ENCODE measurements at regions not wholly inside any gene's neighbourhood (a gene's known extent, or its start where the extent isn't known, plus 50 kb on each side); places are given as distances from the start of the nearest gene placed in this dataset.

- no peaks in the 10 kb centered on the region for H3K9me3 ChIP-seq (replicated peaks)
- no peak overlapping the region for H3K4me3 ChIP-seq
- DNase-seq = no peak
- H3K36me3 ChIP-seq = no peaks in the 10 kb centered on the region
- H3K27ac ChIP-seq = no peak overlapping the region
- no peaks in the 10 kb centered on the region for H3K27me3 ChIP-seq
- peaks cover 30% of the 10 kb centered on the region for H3K4me1 ChIP-seq
These were observed 294.8 kb upstream of the STXBP5 start for GRCh38 chr6:146909376-146909775.

- H3K4me3 ChIP-seq = no peak overlapping the region
- peaks cover 28% of the 10 kb centered on the region for H3K4me1 ChIP-seq
- H3K27ac ChIP-seq = no peak overlapping the region
- H3K27me3 ChIP-seq = no peaks in the 10 kb centered on the region
- H3K9me3 ChIP-seq (replicated peaks) = no peaks in the 10 kb centered on the region
- H3K36me3 ChIP-seq = no peaks in the 10 kb centered on the region
- no peak for DNase-seq
These were observed 294.3 kb upstream of the STXBP5 start for GRCh38 chr6:146909886-146910285.

GRCh38 chr6:146910611-146911010 lies 293.6 kb upstream of the STXBP5 start:
- Histone ChIP-seq H3K27me3 (no peaks in the 10 kb centered on the region), H3K27ac (no peak overlapping the region), H3K4me3 (no peak overlapping the region), H3K9me3 (replicated peaks) (no peaks in the 10 kb centered on the region), H3K4me1 (peaks cover 25% of the 10 kb centered on the region), H3K36me3 (no peaks in the 10 kb centered on the region)
- DNase-seq = no peak

- Histone ChIP-seq H3K36me3 (no peaks in the 10 kb centered on the region), H3K4me3 (no peak overlapping the region), H3K27me3 (no peaks in the 10 kb centered on the region), H3K4me1 (peaks cover 26% of the 10 kb centered on the region), H3K27ac (no peak overlapping the region), H3K9me3 (replicated peaks) (no peaks in the 10 kb centered on the region)
- no peak for DNase-seq
These were observed 292.5 kb upstream of the STXBP5 start for GRCh38 chr6:146911635-146912215.

GRCh38 chr6:146912730-146913685 lies 291.2 kb upstream of the STXBP5 start:
- Histone ChIP-seq H3K36me3 (no peaks in the 10 kb centered on the region), H3K4me3 (peak overlapping the region; percentile 12; the same call in 1 of the 2 replicates), H3K27me3 (no peaks in the 10 kb centered on the region), H3K9me3 (replicated peaks) (no peaks in the 10 kb centered on the region), H3K4me1 (peaks cover 26% of the 10 kb centered on the region), H3K27ac (peak overlapping the region; percentile 98)
- DNase-seq = peak in 1 of 2 experiments; percentile 21

GRCh38 chr6:146913842-146914488 lies 290.3 kb upstream of the STXBP5 start:
- Histone ChIP-seq H3K9me3 (replicated peaks) (no peaks in the 10 kb centered on the region), H3K27me3 (no peaks in the 10 kb centered on the region), H3K4me1 (peaks cover 26% of the 10 kb centered on the region), H3K27ac (peak overlapping the region; percentile 98), H3K4me3 (peak overlapping the region; percentile 43), H3K36me3 (no peaks in the 10 kb centered on the region)
- peak; percentile 95 for DNase-seq

GRCh38 chr6:146914489-146915483 lies 289.4 kb upstream of the STXBP5 start:
- H3K4me3 ChIP-seq = peak overlapping the region; percentile 43
- no peaks in the 10 kb centered on the region for H3K27me3 ChIP-seq
- peaks cover 26% of the 10 kb centered on the region for H3K4me1 ChIP-seq
- DNase-seq = peak; percentile 76 to 86
- H3K27ac ChIP-seq = peak overlapping the region; percentile 98
- H3K9me3 ChIP-seq (replicated peaks) = no peaks in the 10 kb centered on the region
- H3K36me3 ChIP-seq = no peaks in the 10 kb centered on the region

- peak; percentile 19 to 39 for DNase-seq
- Histone ChIP-seq H3K9me3 (replicated peaks) (no peaks in the 10 kb centered on the region), H3K36me3 (no peaks in the 10 kb centered on the region), H3K27me3 (no peaks in the 10 kb centered on the region), H3K4me1 (peaks cover 26% of the 10 kb centered on the region), H3K4me3 (peak overlapping the region; percentile 43), H3K27ac (peak overlapping the region; percentile 98)
These were observed 288.5 kb upstream of the STXBP5 start for GRCh38 chr6:146915671-146916127.

GRCh38 chr6:146916435-146917025 lies 287.7 kb upstream of the STXBP5 start:
- H3K36me3 ChIP-seq = no peaks in the 10 kb centered on the region
- H3K4me1 ChIP-seq = peaks cover 26% of the 10 kb centered on the region
- H3K9me3 ChIP-seq (replicated peaks) = no peaks in the 10 kb centered on the region
- no peaks in the 10 kb centered on the region for H3K27me3 ChIP-seq
- H3K4me3 ChIP-seq = no peak overlapping the region
- H3K27ac ChIP-seq = no peak overlapping the region
- no peak for DNase-seq

- H3K4me1 ChIP-seq = peaks cover 26% of the 10 kb centered on the region
- H3K27ac ChIP-seq = no peak overlapping the region
- no peaks in the 10 kb centered on the region for H3K36me3 ChIP-seq
- no peak overlapping the region for H3K4me3 ChIP-seq
- no peak for DNase-seq
- H3K9me3 ChIP-seq (replicated peaks) = no peaks in the 10 kb centered on the region
- no peaks in the 10 kb centered on the region for H3K27me3 ChIP-seq
These were observed 287.0 kb upstream of the STXBP5 start for GRCh38 chr6:146917182-146917581.

GRCh38 chr6:146917979-146918378 lies 286.2 kb upstream of the STXBP5 start:
- no peak for DNase-seq
- Histone ChIP-seq H3K36me3 (no peaks in the 10 kb centered on the region), H3K27ac (no peak overlapping the region), H3K27me3 (no peaks in the 10 kb centered on the region), H3K4me3 (no peak overlapping the region), H3K4me1 (peaks cover 21% of the 10 kb centered on the region), H3K9me3 (replicated peaks) (no peaks in the 10 kb centered on the region)

GRCh38 chr6:146919017-146919416 lies 285.2 kb upstream of the STXBP5 start:
- Histone ChIP-seq H3K27me3 (no peaks in the 10 kb centered on the region), H3K9me3 (replicated peaks) (no peaks in the 10 kb centered on the region), H3K4me3 (no peak overlapping the region), H3K4me1 (peaks cover 14% of the 10 kb centered on the region), H3K27ac (no peak overlapping the region), H3K36me3 (no peaks in the 10 kb centered on the region)
- no peak for DNase-seq

GRCh38 chr6:146923205-146923833 lies 280.9 kb upstream of the STXBP5 start:
- no peaks in the 10 kb centered on the region for H3K9me3 ChIP-seq (replicated peaks)
- H3K4me1 ChIP-seq = no peaks in the 10 kb centered on the region
- no peak overlapping the region for H3K27ac ChIP-seq
- no peaks in the 10 kb centered on the region for H3K27me3 ChIP-seq
- no peak for DNase-seq
- H3K36me3 ChIP-seq = no peaks in the 10 kb centered on the region
- no peak overlapping the region for H3K4me3 ChIP-seq

Measured in SJCRH30 (cell line).